Small intestine (tissue), 7 donors: ENCODE measurements at regions not wholly inside any gene's neighbourhood (a gene's known extent, or its start where the extent isn't known, plus 50 kb on each side); places are given as distances from the start of the nearest gene placed in this dataset.

ENCODE experiments used
- DNase-seq, 2 donors: peaks; one replicate each; pipeline versions ENCODE4 v3.0.0 to v3.0.0-alpha.2; 2013
- FAIRE-seq: peaks from 2 replicates; lab custom pipeline; 2012; peaks lifted over from hg19 to GRCh38; lab: Jason Lieb, UNC
- H3K27ac ChIP-seq, 3 donors: one replicate each; pipeline ENCODE4 v1.5.1; 2013; ENCODE audit warnings: low read length in 2 of 3, mild to moderate bottlenecking in 2 of 3, control low read depth in 1 of 3, inconsistent platforms in 1 of 3, low read depth in 1 of 3, moderate library complexity in 1 of 3
- H3K27me3 ChIP-seq, 3 donors: one replicate each; pipeline ENCODE4 v1.6.1; 2013; ENCODE audit warnings: low read length in 3 of 3, inconsistent platforms in 1 of 3; ENCODE audit not compliant: control insufficient read depth in 3 of 3, insufficient read depth in 3 of 3
- H3K36me3 ChIP-seq, 3 donors: one replicate each; pipeline ENCODE4 v1.6.1; 2013; ENCODE audit warnings: low read length in 3 of 3, inconsistent platforms in 1 of 3, low read depth in 1 of 3, mild to moderate bottlenecking in 1 of 3, moderate library complexity in 1 of 3; ENCODE audit not compliant: control insufficient read depth in 3 of 3, insufficient read depth in 2 of 3
- H3K4me1 ChIP-seq, 3 donors: one replicate each; pipeline ENCODE4 v1.6.1; 2013; ENCODE audit warnings: low read length in 2 of 3, inconsistent platforms in 1 of 3, low read depth in 1 of 3, mild to moderate bottlenecking in 1 of 3, moderate library complexity in 1 of 3; ENCODE audit not compliant: control insufficient read depth in 3 of 3, insufficient read depth in 2 of 3
- H3K4me3 ChIP-seq, 3 donors: one replicate each; pipeline ENCODE4 v1.5.1; 2013; ENCODE audit warnings: low read length in 3 of 3, control low read depth in 1 of 3, inconsistent platforms in 1 of 3, low read depth in 1 of 3, mild to moderate bottlenecking in 1 of 3, moderate library complexity in 1 of 3
- H3K9me3 ChIP-seq, 2 donors: one replicate each; pipeline ENCODE4 v1.6.1; 2013; ENCODE audit warnings: low read depth in 1 of 2, low read length in 1 of 2; ENCODE audit not compliant: control insufficient read depth in 2 of 2, insufficient read depth in 1 of 2
- WGBS, 3 donors: extraction: QIAGEN DNeasy Blood & Tissue Kit; methylation state at CpG; one replicate each; pipeline ENCODE4 v1.1.7; 2013; 5-methylcytosine and 5-hydroxymethylcytosine counted together
- donor health status: healthy with polysubstance abuse.
- donor health status: control.
- donor health status: control.
- donor health status: Bipolar disorder and iron deficiency.
- donor health status: healthy.

DNA sequence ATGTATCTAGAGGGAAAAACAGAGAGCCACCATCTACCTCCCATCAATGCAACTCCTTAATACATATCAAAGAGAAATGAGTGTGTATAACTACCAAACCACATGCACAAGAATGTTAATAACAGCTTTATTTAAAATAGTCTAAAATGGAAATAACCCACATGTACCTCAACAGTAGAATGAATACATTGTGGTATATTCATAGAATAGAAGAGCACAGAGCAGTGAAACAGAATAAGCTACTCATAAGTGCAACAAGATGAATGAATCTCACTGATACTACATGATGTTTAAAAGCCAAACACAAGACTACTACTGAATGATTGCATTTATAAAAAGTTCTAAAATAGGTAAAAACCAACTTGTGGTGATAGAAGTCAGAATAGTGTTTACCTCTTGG is 232.5 kb downstream of the BTG1 start:
- Histone ChIP-seq H3K4me3 (no peak overlapping the region), H3K9me3 (no peaks in the 10 kb centered on the region), H3K27me3 (no peaks in the 10 kb centered on the region), H3K36me3 (no peaks in the 10 kb centered on the region), H3K4me1 (no peaks in the 10 kb centered on the region), H3K27ac (no peak overlapping the region)
- DNase-seq (no peak), FAIRE-seq (no peak)

- Histone ChIP-seq H3K27me3 (no peaks in the 10 kb centered on the region), H3K27ac (no peak overlapping the region), H3K36me3 (no peaks in the 10 kb centered on the region), H3K9me3 (no peaks in the 10 kb centered on the region), H3K4me1 (no peaks in the 10 kb centered on the region), H3K4me3 (no peak overlapping the region)
- FAIRE-seq (no peak), DNase-seq (no peak)
- 18 to 62% (median 42%) methylated on average over 1 of the region's 1 CpG for WGBS, 3 donors
Measured at GRCh38 chr12:91912178-91912577, 233.5 kb downstream of the BTG1 start.

GRCh38 chr12:91910871-91911388 is 234.7 kb downstream of the BTG1 start:
- Histone ChIP-seq H3K36me3 (no peaks in the 10 kb centered on the region), H3K27ac (no peak overlapping the region), H3K9me3 (no peaks in the 10 kb centered on the region), H3K4me1 (no peaks in the 10 kb centered on the region), H3K4me3 (no peak overlapping the region), H3K27me3 (no peaks in the 10 kb centered on the region)
- DNase-seq = no peak
- 75 to 96% (median 91%) methylated on average over 1 of the region's 1 CpG for WGBS, 3 donors
- no peak for FAIRE-seq

- Histone ChIP-seq H3K4me1 (peaks cover 0 to 18% (median 0%) of the 10 kb centered on the region in 3 donors), H3K36me3 (no peaks in the 10 kb centered on the region), H3K27ac (no peak overlapping the region), H3K9me3 (peaks cover 0 to 9% of the 10 kb centered on the region in 2 donors), H3K4me3 (no peak overlapping the region), H3K27me3 (no peaks in the 10 kb centered on the region)
- FAIRE-seq = no peak
- DNase-seq = no peak
Measured at GRCh38 chr12:91902860-91903683, 242.6 kb downstream of the BTG1 start.

DNA sequence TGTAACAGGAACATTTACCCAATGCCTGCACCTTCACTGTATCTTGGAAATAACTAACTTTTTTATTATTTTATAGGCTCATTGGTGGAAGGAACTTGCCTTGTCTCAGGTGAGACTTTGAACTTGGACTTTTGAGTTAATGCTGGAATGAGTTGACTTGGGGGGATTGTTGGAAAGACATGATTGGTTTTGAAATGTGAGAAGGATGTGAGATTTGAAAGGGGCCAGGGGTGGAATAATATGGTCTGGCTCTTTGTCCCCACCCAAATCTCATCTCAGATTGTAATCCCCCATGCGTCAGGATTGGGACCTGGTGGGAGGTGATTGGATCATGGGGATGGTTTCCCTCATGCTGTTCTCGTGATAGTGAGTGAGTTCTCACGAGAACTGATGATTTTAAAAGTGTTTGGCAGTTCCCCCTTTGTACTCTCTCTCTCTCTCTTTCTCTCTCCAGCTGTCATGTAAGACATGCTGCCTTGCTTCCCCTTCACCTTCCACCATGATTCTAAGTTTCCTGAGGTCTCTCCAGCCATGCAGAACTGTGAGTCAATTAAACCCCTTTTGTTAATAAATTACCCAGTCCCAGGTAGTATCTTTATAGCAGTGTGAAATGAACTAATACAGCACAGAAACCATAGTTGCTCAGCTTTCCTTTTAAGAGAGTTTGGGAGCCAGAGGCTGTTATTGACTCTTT is 244.1 kb downstream of the BTG1 start:
- Histone ChIP-seq H3K9me3 (peaks cover 0 to 9% of the 10 kb centered on the region in 2 donors), H3K27ac (no peak overlapping the region), H3K4me1 (peaks cover 0 to 18% (median 0%) of the 10 kb centered on the region in 3 donors), H3K4me3 (no peak overlapping the region), H3K27me3 (no peaks in the 10 kb centered on the region), H3K36me3 (no peaks in the 10 kb centered on the region)
- WGBS, 3 donors = 89 to 95% (median 92%) methylated on average over 3 of the region's 3 CpGs
- FAIRE-seq (no peak), DNase-seq (peak in 1 of 2 donors; percentile 51)

DNA sequence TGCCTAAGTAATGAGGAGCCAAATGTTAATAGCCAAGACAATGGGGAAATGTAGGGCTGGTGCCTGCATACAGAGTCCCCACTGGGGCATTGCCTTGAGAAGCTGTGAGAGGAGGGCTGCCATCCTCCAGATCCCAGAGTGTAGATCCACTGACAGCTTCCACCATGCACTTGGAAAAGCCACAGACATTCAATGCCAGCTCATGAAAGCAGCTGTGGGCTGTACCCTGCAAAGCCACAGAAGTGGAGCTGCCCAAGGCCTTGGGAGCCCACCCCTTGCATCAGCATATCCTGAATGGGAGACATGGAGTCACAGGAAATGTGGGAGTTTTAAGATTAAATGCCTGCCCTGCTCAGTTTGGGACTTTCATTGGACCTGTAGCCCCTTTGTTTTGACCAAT is 244.7 kb downstream of the BTG1 start:
- Histone ChIP-seq H3K27ac (no peak overlapping the region), H3K27me3 (no peaks in the 10 kb centered on the region), H3K9me3 (peaks cover 0 to 9% of the 10 kb centered on the region in 2 donors), H3K4me3 (no peak overlapping the region), H3K36me3 (no peaks in the 10 kb centered on the region), H3K4me1 (peaks cover 0 to 18% (median 0%) of the 10 kb centered on the region in 3 donors)
- FAIRE-seq (no peak), DNase-seq (no peak)

DNA sequence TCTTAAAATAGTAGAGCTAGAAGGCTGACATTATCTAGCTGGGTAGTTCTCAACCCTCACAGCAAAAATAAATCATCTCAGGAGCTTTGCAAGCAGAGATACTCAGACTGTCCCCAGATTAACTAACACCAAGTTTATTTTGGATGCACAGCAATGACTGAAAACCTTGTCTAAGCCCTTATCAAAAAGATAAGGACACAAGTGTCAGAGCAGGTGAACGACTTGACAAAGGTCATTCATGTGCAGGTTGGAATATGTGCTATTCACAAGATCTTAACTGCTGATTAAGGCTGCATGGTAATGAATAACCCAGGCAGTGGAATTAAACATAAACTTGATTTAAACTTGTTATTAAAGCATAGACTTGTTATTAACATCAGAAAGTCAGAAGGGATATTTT is 246.6 kb downstream of the BTG1 start:
- DNase-seq (peak; percentile 56 to 85), FAIRE-seq (no peak)
- Histone ChIP-seq H3K27me3 (no peaks in the 10 kb centered on the region), H3K36me3 (no peaks in the 10 kb centered on the region), H3K4me1 (peaks cover 0 to 18% (median 0%) of the 10 kb centered on the region in 3 donors), H3K4me3 (no peak overlapping the region), H3K27ac (no peak overlapping the region), H3K9me3 (peaks cover 0 to 9% of the 10 kb centered on the region in 2 donors)
- WGBS, 3 donors = 4 to 45% (median 20%) methylated on average over 1 of the region's 1 CpG

DNA sequence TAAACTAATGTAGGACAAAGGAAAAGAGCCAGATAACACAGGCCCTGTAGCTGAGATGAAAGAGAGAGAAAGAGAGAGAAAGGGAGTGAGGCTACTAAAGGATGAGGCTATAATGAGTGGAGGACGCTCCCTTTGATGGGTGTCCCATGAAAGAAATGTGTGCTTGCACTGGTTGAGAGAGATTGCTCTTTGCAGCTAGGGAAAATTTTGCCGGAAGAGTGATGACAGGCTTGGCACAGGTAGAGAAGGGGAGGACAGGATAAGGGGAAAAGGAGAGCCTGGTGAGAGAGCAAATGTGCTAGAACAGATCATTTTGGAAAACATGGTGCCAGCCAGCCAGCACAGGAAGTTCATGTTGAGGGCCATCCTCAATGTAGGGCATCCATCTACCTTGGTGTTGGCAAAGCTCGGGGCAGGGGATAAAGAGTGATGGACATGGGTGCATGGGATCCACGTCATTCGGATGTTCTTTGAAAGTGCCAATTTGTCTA is 248.6 kb downstream of the BTG1 start:
- DNase-seq = no peak
- H3K4me3 ChIP-seq = no peak overlapping the region
- H3K27ac ChIP-seq = no peak overlapping the region
- H3K4me1 ChIP-seq = peaks cover 0 to 18% (median 0%) of the 10 kb centered on the region in 3 donors
- peaks cover 0 to 9% of the 10 kb centered on the region in 2 donors for H3K9me3 ChIP-seq
- no peaks in the 10 kb centered on the region for H3K36me3 ChIP-seq
- no peak for FAIRE-seq
- WGBS, 3 donors = 92 to 96% (median 96%) methylated on average over 5 of the region's 5 CpGs
- H3K27me3 ChIP-seq = no peaks in the 10 kb centered on the region
